Neural crest cell (in vitro differentiated cells): ENCODE measurements at regions not wholly inside any gene's neighbourhood (a gene's known extent, or its start where the extent isn't known, plus 50 kb on each side); places are given as distances from the start of the nearest gene placed in this dataset.
"Not testable (repeated sequence)": the region's sequence is repeated elsewhere in the genome, so short reads cannot be mapped to it uniquely, and the experiment has no call there.

Experiments
- DNase-seq: peaks from one replicate; pipeline ENCODE4 v3.0.0; 2021; ENCODE audit warnings: low read depth, mixed read lengths, low spot score
- H3K27ac Mint-ChIP-seq: one replicate; pipeline ENCODE4 v1.8.0; 2021; ENCODE audit warnings: mild to moderate bottlenecking, mixed read lengths; ENCODE audit not compliant: unreplicated experiment
- H3K27me3 Mint-ChIP-seq: 2 replicates; pipeline ENCODE4 v1.8.0; 2021; ENCODE audit warnings: low read depth, mild to moderate bottlenecking, mixed read lengths
- H3K36me3 Mint-ChIP-seq: 2 replicates; pipeline ENCODE4 v1.8.0; 2021; ENCODE audit warnings: low read depth, mild to moderate bottlenecking, mixed read lengths
- H3K4me1 Mint-ChIP-seq: 2 replicates; pipeline ENCODE4 v1.8.0; 2021; ENCODE audit warnings: mixed read lengths
- H3K4me3 Mint-ChIP-seq: one replicate; pipeline ENCODE4 v1.8.0; 2021; ENCODE audit warnings: mild to moderate bottlenecking, mixed read lengths
- H3K9me3 Mint-ChIP-seq: 2 replicates; pipeline ENCODE4 v1.8.0; 2021; ENCODE audit warnings: mixed read lengths
- CTCF ChIP-seq: fragments of 200-600 bp; sonication (generic); conservative IDR thresholded peaks from 2 replicates; pipeline ENCODE4 v1.5.0; 2021; ENCODE audit warnings: antibody characterized with exemption, mild to moderate bottlenecking

GRCh38 chr3:99313485-99313884 is 324.9 kb upstream of the COL8A1 start:
- Mint-ChIP-seq H3K36me3 (peaks cover 7% of the 10 kb centered on the region), H3K4me3 (no peak overlapping the region), H3K4me1 (no peaks in the 10 kb centered on the region), H3K27ac (no peak overlapping the region), H3K9me3 (peaks cover 19% of the 10 kb centered on the region), H3K27me3 (peaks cover 4% of the 10 kb centered on the region)
- no peak for DNase-seq
- TF ChIP-seq CTCF = no peak

- DNase-seq = no peak
- H3K4me3 Mint-ChIP-seq = no peak overlapping the region
- TF ChIP-seq CTCF = no peak
- H3K4me1 Mint-ChIP-seq = peaks cover 7% of the 10 kb centered on the region
- H3K27ac Mint-ChIP-seq = no peak overlapping the region
- H3K36me3 Mint-ChIP-seq = peaks cover 3% of the 10 kb centered on the region
- peaks cover 5% of the 10 kb centered on the region for H3K9me3 Mint-ChIP-seq
- peaks cover 4% of the 10 kb centered on the region for H3K27me3 Mint-ChIP-seq
These were observed 339.7 kb upstream of the COL8A1 start for GRCh38 chr3:99298661-99299060.

- TF ChIP-seq CTCF = no peak
These were observed 342.6 kb upstream of the COL8A1 start for GRCh38 chr3:99295836-99296235.

GRCh38 chr3:99294092-99294491 is 344.3 kb upstream of the COL8A1 start:
- H3K4me1 Mint-ChIP-seq, DNase-seq, H3K27me3 Mint-ChIP-seq, H3K9me3 Mint-ChIP-seq, H3K4me3 Mint-ChIP-seq, H3K36me3 Mint-ChIP-seq: not testable (repeated sequence)
- peak overlapping the region; percentile 31 for H3K27ac Mint-ChIP-seq

More at GRCh38 chr3:99295836-99296235, 342.6 kb upstream of the COL8A1 start:
- Mint-ChIP-seq H3K9me3 (no peaks in the 10 kb centered on the region), H3K4me1 (peaks cover 7% of the 10 kb centered on the region), H3K27ac (no peak overlapping the region), H3K4me3 (no peak overlapping the region), H3K27me3 (no peaks in the 10 kb centered on the region), H3K36me3 (no peaks in the 10 kb centered on the region)
- no peak for DNase-seq

- no peaks in the 10 kb centered on the region for H3K9me3 Mint-ChIP-seq
- H3K36me3 Mint-ChIP-seq = peaks cover 3% of the 10 kb centered on the region
- no peak for TF ChIP-seq CTCF
- no peak overlapping the region for H3K27ac Mint-ChIP-seq
- H3K27me3 Mint-ChIP-seq = no peaks in the 10 kb centered on the region
- no peak overlapping the region for H3K4me3 Mint-ChIP-seq
- H3K4me1 Mint-ChIP-seq = peaks cover 5% of the 10 kb centered on the region
- DNase-seq = no peak
These were observed 350.5 kb upstream of the COL8A1 start for GRCh38 chr3:99287876-99288275.

GRCh38 chr3:99286266-99286845 is 352.0 kb upstream of the COL8A1 start:
- H3K27me3 Mint-ChIP-seq = no peaks in the 10 kb centered on the region
- no peak for DNase-seq
- peaks cover 3% of the 10 kb centered on the region for H3K36me3 Mint-ChIP-seq
- no peaks in the 10 kb centered on the region for H3K9me3 Mint-ChIP-seq
- H3K4me3 Mint-ChIP-seq = no peak overlapping the region
- no peak for TF ChIP-seq CTCF
- no peak overlapping the region for H3K27ac Mint-ChIP-seq
- H3K4me1 Mint-ChIP-seq = peaks cover 5% of the 10 kb centered on the region
